AG10803 (cell line): ENCODE measurements at regions not wholly inside any gene's neighbourhood (a gene's known extent, or its start where the extent isn't known, plus 50 kb on each side); places are given as distances from the start of the nearest gene placed in this dataset.

Source experiments
- DNase-seq: peaks from one replicate; pipeline ENCODE4 v3.0.0; 2010; ENCODE audit warnings: low read depth
- H3K4me3 ChIP-seq: 2 replicates; pipeline ENCODE4 v1.5.1; 2011; ENCODE audit warnings: mild to moderate bottlenecking, low read length, control low read depth
- CTCF ChIP-seq: conservative IDR thresholded peaks from 2 replicates; pipeline ENCODE4 v1.5.1; 2011; ENCODE audit warnings: mild to moderate bottlenecking, low read length, control low read depth, inconsistent platforms

- TF ChIP-seq CTCF, result no peak
- H3K4me3 ChIP-seq, result no peak overlapping the region
- no peak for DNase-seq
Measured at GRCh38 chr20:29296256-29297230, 1960.9 kb upstream of the DEFB115 start.

- DNase-seq, result no peak
- no peak overlapping the region for H3K4me3 ChIP-seq
- no peak for TF ChIP-seq CTCF
Measured at GRCh38 chr20:29297411-29298270, 1959.8 kb upstream of the DEFB115 start.

DNA sequence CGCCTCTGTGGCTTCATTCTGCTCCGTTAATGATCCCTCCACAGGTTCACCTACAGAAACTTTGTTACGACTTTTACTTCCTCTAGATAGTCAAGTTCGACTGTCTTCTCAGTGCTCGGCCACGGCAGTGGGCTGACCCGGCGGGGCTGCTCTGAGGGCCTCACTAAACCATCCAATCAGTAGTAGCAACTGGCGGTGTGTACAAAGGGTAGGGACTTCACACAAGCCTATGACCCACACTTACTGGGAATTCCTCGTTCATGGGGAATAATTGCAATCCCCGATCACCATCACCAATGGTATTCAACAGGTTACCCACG lies 1959.2 kb upstream of the DEFB115 start:
- H3K4me3 ChIP-seq, result no peak overlapping the region
- no peak for TF ChIP-seq CTCF
- DNase-seq, result no peak

- peak; percentile 37 for DNase-seq
- TF ChIP-seq CTCF, result no peak
- H3K4me3 ChIP-seq, result no peak overlapping the region
Measured at GRCh38 chr20:29298759-29299613, 1958.5 kb upstream of the DEFB115 start.

- DNase-seq, result no peak
- H3K4me3 ChIP-seq, result no peak overlapping the region
- TF ChIP-seq CTCF, result no peak
Measured at GRCh38 chr20:29299811-29300578, 1957.5 kb upstream of the DEFB115 start.
